GM19043 (cell line): ENCODE measurements at regions not wholly inside any gene's neighbourhood (a gene's known extent, or its start where the extent isn't known, plus 50 kb on each side); places are given as distances from the start of the nearest gene placed in this dataset.
"Not testable (repeated sequence)": the region's sequence is repeated elsewhere in the genome, so short reads cannot be mapped to it uniquely, and the experiment has no call there.

Source experiments
- ATAC-seq: cut with Tn5 transposase; IDR thresholded peaks from one replicate; pipeline ENCODE4 v1.9.1; 2021; ENCODE audit warnings: low read depth; ENCODE audit not compliant: unreplicated experiment

- ATAC-seq = no peak
These were observed 50.9 kb upstream of the NXT1 start for GRCh38 chr20:23299673-23300050.

GRCh38 chr20:23298926-23299672, 51.5 kb upstream of the NXT1 start:
- ATAC-seq = no peak

GRCh38 chr20:23298155-23298554, 52.4 kb upstream of the NXT1 start:
- no peak for ATAC-seq

- ATAC-seq = no peak
These were observed 53.5 kb upstream of the NXT1 start for GRCh38 chr20:23296841-23297701.

- ATAC-seq = no peak
These were observed 54.7 kb upstream of the NXT1 start for GRCh38 chr20:23295934-23296333.

GRCh38 chr20:23294671-23295070, 55.9 kb upstream of the NXT1 start:
- no peak for ATAC-seq

- no peak for ATAC-seq
These were observed 56.4 kb upstream of the NXT1 start for GRCh38 chr20:23294166-23294565.

- ATAC-seq = no peak
These were observed 56.9 kb upstream of the NXT1 start for GRCh38 chr20:23293689-23294088.

GRCh38 chr20:23292311-23292710, 58.3 kb upstream of the NXT1 start:
- ATAC-seq = not testable (repeated sequence)

GRCh38 chr20:23291575-23292240, 58.9 kb upstream of the NXT1 start:
- ATAC-seq = no peak

GRCh38 chr20:23290761-23291574, 59.6 kb upstream of the NXT1 start:
- no peak for ATAC-seq

GRCh38 chr20:23289724-23290395, 60.7 kb upstream of the NXT1 start:
- no peak for ATAC-seq

- no peak for ATAC-seq
These were observed 61.3 kb upstream of the NXT1 start for GRCh38 chr20:23289249-23289648.

- no peak for ATAC-seq
These were observed 63.0 kb upstream of the NXT1 start for GRCh38 chr20:23287354-23288190.

- ATAC-seq = no peak
These were observed 64.2 kb upstream of the NXT1 start for GRCh38 chr20:23286346-23286745.

- no peak for ATAC-seq
These were observed 65.1 kb upstream of the NXT1 start for GRCh38 chr20:23285536-23285935.

- no peak for ATAC-seq
These were observed 66.6 kb upstream of the NXT1 start for GRCh38 chr20:23284009-23284408.

- no peak for ATAC-seq
These were observed 67.3 kb upstream of the NXT1 start for GRCh38 chr20:23283096-23283850.
